ENCODE measurements at regions not wholly inside any gene's neighbourhood (a gene's known extent, or its start where the extent isn't known, plus 50 kb on each side); places are given as distances from the start of the nearest gene placed in this dataset.

DNA sequence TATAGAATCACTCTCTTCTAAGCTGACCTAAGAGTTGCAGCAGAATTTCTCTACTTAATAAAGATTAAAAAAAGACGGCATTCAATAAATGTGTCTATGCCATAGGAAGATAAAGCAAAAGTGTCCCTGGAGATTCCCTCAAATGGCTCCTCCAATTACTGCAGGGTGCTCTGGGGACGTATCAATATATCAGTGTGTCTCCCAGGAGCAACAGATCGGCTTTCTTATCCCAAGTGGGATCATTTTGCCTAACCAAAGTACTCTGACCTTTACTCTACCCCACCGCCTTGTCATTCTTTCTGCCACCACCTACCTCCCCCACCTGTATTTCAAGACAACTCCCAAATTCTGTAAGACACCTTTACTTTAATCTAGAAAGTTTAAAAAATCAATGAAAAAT lies 202.0 kb upstream of the SEMA3C start (continued):
- no peak for TF ChIP-seq BCL11A (IDR thresholded peaks at IDR 0.05; ENCODE audit: low read depth in 2 of 2, low read length in 2 of 2)
- TF ChIP-seq CEBPB (IDR thresholded peaks at IDR 0.05; ENCODE audit: low read depth, low read length) = no peak
- TF ChIP-seq POU5F1 (IDR thresholded peaks at IDR 0.05; ENCODE audit: low read depth, low read length) = no peak
- TF ChIP-seq, protein P1, sequence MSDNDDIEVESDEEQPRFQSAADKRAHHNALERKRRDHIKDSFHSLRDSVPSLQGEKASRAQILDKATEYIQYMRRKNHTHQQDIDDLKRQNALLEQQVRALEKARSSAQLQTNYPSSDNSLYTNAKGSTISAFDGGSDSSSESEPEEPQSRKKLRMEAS (IDR thresholded peaks at IDR 0.05) = no peak
- no peak for TF ChIP-seq JUN (IDR thresholded peaks at IDR 0.05; ENCODE audit: low read depth, low read length)
- TF ChIP-seq RNF2 (IDR thresholded peaks at IDR 0.05; ENCODE audit: borderline replicate concordance, low read depth, low read length, missing control alignments, poor library complexity, severe bottlenecking) = no peak
- no peak for TF ChIP-seq SUZ12 (IDR thresholded peaks at IDR 0.05; ENCODE audit: low read length)
- no peak for TF ChIP-seq TCF12 (IDR thresholded peaks at IDR 0.05; ENCODE audit: low read depth, low read length)
- no peak for TF ChIP-seq EP300 (IDR thresholded peaks at IDR 0.05; ENCODE audit: borderline replicate concordance in 1 of 2, low read depth in 2 of 2, low read length in 2 of 2)
- no peak for TF ChIP-seq SRF (IDR thresholded peaks at IDR 0.05; ENCODE audit: low read depth, low read length)
- TF ChIP-seq SP1 (IDR thresholded peaks at IDR 0.05; ENCODE audit: low read depth, low read length) = no peak
- TF ChIP-seq CBX8 (IDR thresholded peaks at IDR 0.05; ENCODE audit: borderline replicate concordance, low read depth, low read length) = no peak
- no peak for TF ChIP-seq E2F6 (IDR thresholded peaks at IDR 0.05)
- TF ChIP-seq TAF7 (optimal IDR thresholded peaks at IDR 0.05; ENCODE audit: borderline replicate concordance, low read depth, low read length) = no peak
- TF ChIP-seq EGR1 (IDR thresholded peaks at IDR 0.05; ENCODE audit: borderline replicate concordance, low read depth, low read length) = no peak
- no peak for TF ChIP-seq POLR2AphosphoS5 (IDR thresholded peaks at IDR 0.05; ENCODE audit: low read depth, low read length)
